Activated T-helper 17 cell treated with anti-CD3 and anti-CD28 coated beads, Interleukin-2, amount 50 U/mL, for 72 hours (primary cell): ENCODE measurements at regions not wholly inside any gene's neighbourhood (a gene's known extent, or its start where the extent isn't known, plus 50 kb on each side); places are given as distances from the start of the nearest gene placed in this dataset.

ENCODE experiments used
- ATAC-seq: fragments of 150-1000 bp; cut with Tn5 transposase; replicated peaks from 2 replicates; pipeline ENCODE4 v1.10.0; 2021; ENCODE audit warnings: mild to moderate bottlenecking, moderate library complexity
- H3K27ac Mint-ChIP-seq: one replicate; pipeline ENCODE4 v1.8.0; 2022; ENCODE audit warnings: mixed read lengths
- H3K27me3 Mint-ChIP-seq: one replicate; pipeline ENCODE4 v1.8.0; 2022; ENCODE audit warnings: mixed read lengths
- H3K36me3 Mint-ChIP-seq: one replicate; pipeline ENCODE4 v1.8.0; 2022; ENCODE audit warnings: low read depth, mild to moderate bottlenecking, mixed read lengths
- H3K4me1 Mint-ChIP-seq: one replicate; pipeline ENCODE4 v1.8.0; 2022; ENCODE audit warnings: mixed read lengths
- H3K4me3 Mint-ChIP-seq: one replicate; pipeline ENCODE4 v1.8.0; 2022; ENCODE audit warnings: mild to moderate bottlenecking, mixed read lengths
- H3K9me3 Mint-ChIP-seq: one replicate; pipeline ENCODE4 v1.8.0; 2022; ENCODE audit warnings: mixed read lengths

DNA sequence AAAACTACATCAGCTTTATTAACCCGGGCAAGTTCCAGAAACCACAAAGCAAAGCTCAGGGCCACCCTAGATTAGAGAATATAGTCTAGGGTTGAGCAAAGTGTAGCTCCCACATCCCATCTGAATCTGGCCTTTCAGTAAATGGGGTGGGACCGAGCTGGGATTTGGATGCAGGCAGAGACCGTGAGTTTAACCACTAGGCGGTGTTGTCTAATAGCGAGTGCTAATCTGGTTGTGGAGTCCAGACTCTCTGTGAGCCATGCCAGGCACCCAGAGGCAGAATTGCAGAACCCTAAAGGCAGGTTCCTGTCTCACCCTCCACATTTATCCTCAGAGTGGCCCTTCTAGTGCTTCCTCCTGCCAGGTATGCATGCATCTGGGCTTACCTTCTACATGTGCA, 435.9 kb downstream of the TSN start:
- Mint-ChIP-seq H3K4me3 (no peak overlapping the region), H3K27ac (no peak overlapping the region), H3K36me3 (no peaks in the 10 kb centered on the region), H3K27me3 (peaks cover 12% of the 10 kb centered on the region), H3K9me3 (no peaks in the 10 kb centered on the region), H3K4me1 (no peaks in the 10 kb centered on the region)
- no peak for ATAC-seq

DNA sequence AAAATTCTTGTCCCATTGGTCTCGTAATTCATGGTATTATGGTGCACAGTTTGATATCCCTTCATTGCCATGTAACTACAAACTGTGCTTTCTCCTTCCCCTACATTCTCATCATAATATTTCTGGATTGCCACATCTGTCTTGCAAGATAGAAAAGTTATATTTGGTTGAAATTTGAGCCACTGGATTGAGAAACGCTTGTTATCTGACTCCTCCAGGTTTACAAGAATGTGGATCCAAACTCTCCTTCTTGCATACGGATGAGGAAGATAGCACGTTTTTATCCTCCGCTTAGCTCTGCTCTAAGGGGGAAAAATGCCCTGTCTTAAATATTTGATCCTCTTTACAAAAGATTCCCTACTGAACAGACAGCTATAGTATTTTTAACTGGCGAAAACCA, 438.2 kb downstream of the TSN start:
- Mint-ChIP-seq H3K36me3 (no peaks in the 10 kb centered on the region), H3K9me3 (no peaks in the 10 kb centered on the region)

DNA sequence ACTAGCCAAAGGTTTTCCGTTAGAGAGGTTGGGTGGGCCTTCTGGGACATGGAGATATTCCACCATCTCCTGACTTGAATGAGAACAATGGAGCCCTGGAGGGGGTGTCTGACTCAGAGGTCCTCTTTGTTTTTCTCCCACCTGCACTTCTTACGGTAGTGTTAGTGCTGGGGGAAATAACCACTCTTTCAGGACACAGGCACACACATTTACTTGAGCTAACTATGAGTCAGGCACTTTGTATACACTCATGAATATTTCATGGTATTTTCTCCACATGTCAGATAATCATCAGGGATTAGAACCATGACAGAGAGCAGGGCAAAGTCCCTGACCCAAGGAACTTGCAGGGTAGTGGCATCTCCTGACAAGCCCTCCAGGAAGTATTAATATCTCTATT, 439.1 kb downstream of the TSN start:
- no peak overlapping the region for H3K27ac Mint-ChIP-seq
- no peaks in the 10 kb centered on the region for H3K9me3 Mint-ChIP-seq
- H3K4me1 Mint-ChIP-seq = no peaks in the 10 kb centered on the region
- no peak for ATAC-seq
- no peaks in the 10 kb centered on the region for H3K36me3 Mint-ChIP-seq
- H3K4me3 Mint-ChIP-seq = no peak overlapping the region
- H3K27me3 Mint-ChIP-seq = no peaks in the 10 kb centered on the region

More for the DNA sequence above, 438.2 kb downstream of the TSN start:
- Mint-ChIP-seq H3K27me3 (peaks cover 3% of the 10 kb centered on the region), H3K4me3 (no peak overlapping the region), H3K27ac (no peak overlapping the region), H3K4me1 (no peaks in the 10 kb centered on the region)
- no peak for ATAC-seq

DNA sequence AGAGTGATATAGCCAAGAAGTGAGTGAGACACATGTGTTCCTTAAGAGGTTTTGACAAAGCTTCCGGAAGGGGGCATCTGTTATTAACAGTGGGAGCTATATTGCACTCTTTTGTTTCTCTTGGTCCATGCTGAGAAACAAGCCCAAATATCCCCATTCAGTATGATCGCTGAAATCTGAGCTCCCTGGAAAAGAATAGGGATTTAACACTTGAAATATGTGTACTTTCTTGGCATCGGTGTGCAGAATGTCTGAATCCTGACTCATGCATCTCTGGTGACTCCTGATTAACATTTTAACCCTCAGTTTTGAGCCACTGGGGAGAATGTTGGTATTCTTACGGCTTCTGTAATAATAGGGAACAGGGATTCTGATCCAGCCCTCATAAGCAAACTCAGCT, 448.1 kb downstream of the TSN start:
- no peak overlapping the region for H3K4me3 Mint-ChIP-seq
- no peak for ATAC-seq
- no peaks in the 10 kb centered on the region for H3K9me3 Mint-ChIP-seq
- no peak overlapping the region for H3K27ac Mint-ChIP-seq
- no peaks in the 10 kb centered on the region for H3K27me3 Mint-ChIP-seq
- H3K36me3 Mint-ChIP-seq = no peaks in the 10 kb centered on the region
- no peaks in the 10 kb centered on the region for H3K4me1 Mint-ChIP-seq

DNA sequence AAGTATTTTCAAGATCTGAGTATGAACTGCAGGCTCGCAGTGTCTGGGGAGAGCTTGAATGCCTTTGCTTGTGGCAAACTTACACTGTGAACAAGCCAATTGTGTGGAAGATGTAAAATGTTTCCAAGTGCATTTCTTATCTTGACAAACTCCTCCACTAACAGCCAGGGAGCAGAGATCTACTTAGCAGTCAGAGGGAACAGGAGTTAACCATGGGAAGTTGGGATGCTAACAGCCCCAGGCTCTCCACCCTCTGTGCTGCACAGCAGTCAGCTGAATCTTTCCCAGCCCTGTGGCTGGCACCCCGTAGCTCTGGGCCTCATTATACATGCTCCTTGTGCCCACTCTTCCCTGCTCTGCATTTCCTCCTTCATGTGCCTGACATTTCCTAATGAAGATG, 450.2 kb downstream of the TSN start:
- Mint-ChIP-seq H3K4me3 (no peak overlapping the region), H3K27me3 (no peaks in the 10 kb centered on the region), H3K9me3 (no peaks in the 10 kb centered on the region), H3K27ac (no peak overlapping the region), H3K4me1 (no peaks in the 10 kb centered on the region), H3K36me3 (no peaks in the 10 kb centered on the region)
- ATAC-seq = no peak

GRCh38 chr2:122206101-122206500, 450.6 kb downstream of the TSN start:
- H3K4me1 Mint-ChIP-seq = no peaks in the 10 kb centered on the region
- no peaks in the 10 kb centered on the region for H3K27me3 Mint-ChIP-seq
- H3K9me3 Mint-ChIP-seq = no peaks in the 10 kb centered on the region
- no peak overlapping the region for H3K27ac Mint-ChIP-seq
- no peaks in the 10 kb centered on the region for H3K36me3 Mint-ChIP-seq
- ATAC-seq = no peak
- H3K4me3 Mint-ChIP-seq = no peak overlapping the region

- Mint-ChIP-seq H3K4me1 (no peaks in the 10 kb centered on the region), H3K9me3 (no peaks in the 10 kb centered on the region), H3K27me3 (no peaks in the 10 kb centered on the region), H3K36me3 (no peaks in the 10 kb centered on the region), H3K27ac (no peak overlapping the region), H3K4me3 (no peak overlapping the region)
- ATAC-seq = no peak
These were observed 453.9 kb downstream of the TSN start for GRCh38 chr2:122209377-122209776.

- no peak overlapping the region for H3K4me3 Mint-ChIP-seq
- H3K9me3 Mint-ChIP-seq = no peaks in the 10 kb centered on the region
- ATAC-seq = no peak
- H3K4me1 Mint-ChIP-seq = no peaks in the 10 kb centered on the region
- no peaks in the 10 kb centered on the region for H3K36me3 Mint-ChIP-seq
- no peaks in the 10 kb centered on the region for H3K27me3 Mint-ChIP-seq
- H3K27ac Mint-ChIP-seq = no peak overlapping the region
These were observed 454.6 kb downstream of the TSN start for GRCh38 chr2:122210065-122210464.

DNA sequence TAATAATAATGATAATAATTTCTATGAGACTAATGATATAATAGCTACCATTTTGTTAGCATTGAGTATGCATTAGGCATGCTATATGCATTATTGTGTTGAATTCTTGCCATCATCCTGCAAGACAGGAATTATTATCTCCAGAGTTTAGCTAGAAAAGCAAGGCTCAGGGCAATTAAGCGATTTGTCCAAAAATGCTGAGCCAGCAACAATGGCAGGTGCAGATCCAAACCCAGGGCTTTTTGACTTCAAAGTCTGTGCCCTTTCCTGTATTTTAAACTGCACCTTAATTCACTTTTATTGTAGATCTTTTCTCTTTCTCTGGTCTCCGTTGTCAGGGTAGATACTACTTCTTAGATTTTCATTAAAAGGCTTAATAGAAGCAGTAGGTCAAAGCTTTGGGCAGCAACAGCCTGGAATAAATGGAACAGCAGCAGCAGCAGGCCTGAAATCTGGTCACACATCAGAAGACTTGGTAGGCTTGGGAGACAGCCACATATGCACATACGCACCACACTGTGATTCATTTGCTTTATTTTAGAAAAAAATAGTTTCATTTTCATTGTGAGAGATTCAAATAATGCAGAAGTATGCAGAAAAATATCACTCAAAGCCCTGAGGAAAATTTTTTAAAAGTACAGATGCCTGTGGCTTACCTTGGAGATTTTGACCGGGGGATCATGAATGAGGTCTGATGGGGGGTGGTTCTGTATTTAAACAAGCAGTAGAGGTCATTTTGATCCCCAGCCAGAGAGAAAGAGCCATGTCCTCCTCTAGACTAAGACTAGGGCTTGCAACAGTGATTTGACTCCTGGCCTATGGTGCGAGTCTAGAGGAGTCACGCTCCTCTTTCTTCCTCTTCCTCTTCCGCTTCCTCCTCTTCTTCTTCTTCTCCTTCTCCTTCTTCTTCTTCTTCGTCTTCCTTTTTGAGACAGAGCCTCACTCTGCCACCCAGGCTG, 455.7 kb downstream of the TSN start:
- Mint-ChIP-seq H3K27me3 (no peaks in the 10 kb centered on the region), H3K27ac (no peak overlapping the region), H3K4me1 (no peaks in the 10 kb centered on the region), H3K9me3 (no peaks in the 10 kb centered on the region), H3K36me3 (no peaks in the 10 kb centered on the region), H3K4me3 (no peak overlapping the region)
- ATAC-seq = no peak

GRCh38 chr2:122213312-122213711, 457.9 kb downstream of the TSN start:
- Mint-ChIP-seq H3K27me3 (no peaks in the 10 kb centered on the region), H3K9me3 (no peaks in the 10 kb centered on the region), H3K4me1 (no peaks in the 10 kb centered on the region), H3K27ac (no peak overlapping the region), H3K36me3 (no peaks in the 10 kb centered on the region), H3K4me3 (no peak overlapping the region)
- ATAC-seq = no peak

GRCh38 chr2:122216071-122216470, 460.6 kb downstream of the TSN start:
- H3K36me3 Mint-ChIP-seq = no peaks in the 10 kb centered on the region
- ATAC-seq = no peak
- H3K27me3 Mint-ChIP-seq = no peaks in the 10 kb centered on the region

DNA sequence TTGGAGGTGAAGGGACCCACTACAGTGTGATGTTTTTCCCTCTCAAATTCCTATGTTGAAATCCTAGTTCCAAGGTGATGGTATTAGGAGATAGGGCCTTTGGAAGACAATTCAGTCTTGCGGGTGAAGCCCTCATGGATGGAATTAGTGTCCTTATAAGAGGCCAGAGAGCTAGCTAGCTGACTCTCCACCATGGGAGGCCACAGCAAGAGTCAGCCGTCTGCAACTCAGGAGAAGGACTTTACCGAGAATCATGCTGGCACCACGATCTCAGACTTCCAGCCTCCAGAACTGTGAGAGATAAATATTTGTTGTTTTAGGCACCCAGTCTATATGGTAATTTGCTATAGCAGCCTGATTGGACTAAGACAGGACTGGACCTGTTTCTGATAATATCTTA, 461.4 kb downstream of the TSN start:
- ATAC-seq = no peak
- H3K9me3 Mint-ChIP-seq = no peaks in the 10 kb centered on the region
- H3K4me3 Mint-ChIP-seq = no peak overlapping the region
- no peaks in the 10 kb centered on the region for H3K36me3 Mint-ChIP-seq
- no peaks in the 10 kb centered on the region for H3K27me3 Mint-ChIP-seq
- H3K4me1 Mint-ChIP-seq = no peaks in the 10 kb centered on the region
- no peak overlapping the region for H3K27ac Mint-ChIP-seq

More at GRCh38 chr2:122216071-122216470, 460.6 kb downstream of the TSN start:
- no peaks in the 10 kb centered on the region for H3K4me1 Mint-ChIP-seq
- H3K9me3 Mint-ChIP-seq = no peaks in the 10 kb centered on the region
- H3K27ac Mint-ChIP-seq = no peak overlapping the region
- H3K4me3 Mint-ChIP-seq = no peak overlapping the region

- Mint-ChIP-seq H3K9me3 (no peaks in the 10 kb centered on the region), H3K4me3 (no peak overlapping the region), H3K36me3 (no peaks in the 10 kb centered on the region), H3K27me3 (no peaks in the 10 kb centered on the region), H3K4me1 (no peaks in the 10 kb centered on the region), H3K27ac (no peak overlapping the region)
- no peak for ATAC-seq
These were observed 463.1 kb downstream of the TSN start for GRCh38 chr2:122218596-122218995.

DNA sequence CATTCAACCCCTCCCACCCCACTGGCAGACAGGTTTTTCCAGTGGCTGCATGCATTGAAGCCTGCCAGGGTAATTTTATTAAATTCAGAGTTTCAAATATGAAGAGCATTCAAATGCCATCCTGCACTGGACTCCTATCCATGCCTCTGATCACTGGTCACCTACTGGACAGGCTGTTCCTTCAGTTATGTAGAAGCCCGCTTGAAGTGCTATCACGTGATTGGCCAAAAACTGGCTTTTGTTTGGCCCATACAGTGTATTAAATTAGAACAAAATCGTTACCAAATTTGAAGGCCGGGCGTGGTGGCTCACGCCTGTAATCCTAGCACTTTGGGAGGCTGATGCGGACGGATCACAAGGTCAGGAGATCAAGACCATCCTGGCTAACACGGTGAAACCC, 464.1 kb downstream of the TSN start:
- H3K9me3 Mint-ChIP-seq = no peaks in the 10 kb centered on the region
- no peak overlapping the region for H3K27ac Mint-ChIP-seq
- H3K36me3 Mint-ChIP-seq = no peaks in the 10 kb centered on the region
- H3K4me3 Mint-ChIP-seq = no peak overlapping the region
- no peaks in the 10 kb centered on the region for H3K27me3 Mint-ChIP-seq
- ATAC-seq = no peak
- H3K4me1 Mint-ChIP-seq = no peaks in the 10 kb centered on the region

DNA sequence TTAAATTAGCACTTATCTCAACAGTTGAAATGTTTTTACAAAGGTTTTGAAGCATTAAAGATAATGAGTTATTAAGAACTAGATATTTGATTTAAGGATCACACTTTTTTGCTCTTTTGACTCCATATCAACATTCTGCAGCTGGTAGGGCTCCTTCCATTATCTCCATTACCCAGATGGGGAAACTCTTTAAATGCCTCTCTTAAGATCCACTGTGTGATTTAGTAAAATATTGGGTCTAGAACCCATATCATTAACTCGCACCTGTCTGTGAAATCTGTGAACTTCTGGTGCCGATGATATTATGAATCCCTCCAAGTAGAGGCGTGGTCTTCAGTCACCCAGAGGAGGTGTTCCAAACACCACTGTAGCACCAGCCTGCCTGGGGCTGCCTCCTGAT, 466.2 kb downstream of the TSN start:
- Mint-ChIP-seq H3K27me3 (no peaks in the 10 kb centered on the region), H3K4me1 (no peaks in the 10 kb centered on the region), H3K4me3 (no peak overlapping the region), H3K9me3 (no peaks in the 10 kb centered on the region), H3K36me3 (no peaks in the 10 kb centered on the region), H3K27ac (no peak overlapping the region)
- no peak for ATAC-seq
